Endothelial cell of umbilical vein (primary cell): ENCODE measurements at regions not wholly inside any gene's neighbourhood (a gene's known extent, or its start where the extent isn't known, plus 50 kb on each side); places are given as distances from the start of the nearest gene placed in this dataset.

Experiments used
- BruUV-seq: library from RNA; stranded (reverse); fragments of 400-500 nt; replicated peaks from 2 replicates; lab custom pipeline; 2021; lab: Mats Ljungman, UMichigan
- CTCF ChIA-PET: fragments of 300-600, 350-600 bp; sonication (Branson Sonifier 250); formaldehyde crosslinking; loops from one replicate; lab custom pipeline; 2021; ENCODE audit warnings: antibody characterized with exemption, inconsistent platforms; lab: Charles Lee
- POLR2A ChIA-PET: fragments of 300-600, 350-600 bp; sonication (Branson Sonifier 250); formaldehyde crosslinking; loops from one replicate; lab custom pipeline; 2021; ENCODE audit warnings: antibody characterized with exemption, inconsistent platforms; lab: Charles Lee
- DNase-seq: peaks from one replicate; pipeline ENCODE4 v3.0.0-alpha.2; 2011; ENCODE audit warnings: low read depth, low spot score
- FAIRE-seq: peaks from 2 replicates; lab custom pipeline; 2011; peaks lifted over from hg19 to GRCh38; lab: Jason Lieb, UNC
- H2AFZ ChIP-seq: 2 replicates; pipeline ENCODE4 v1.6.0; 2012; ENCODE audit warnings: low read depth, low read length, control low read depth, inconsistent platforms
- H3K27ac ChIP-seq: 2 replicates; pipeline ENCODE4 v1.5.1; 2011; ENCODE audit warnings: low read depth, mild to moderate bottlenecking, control low read depth, low read length, moderate library complexity; ENCODE audit not compliant: insufficient read depth
- H3K27me3 ChIP-seq, 2 experiments: 2 replicates each; pipeline versions ENCODE4 v1.6.0 to v1.6.1; 2011; ENCODE audit warnings: low read length in 2 of 2, mixed read lengths in 1 of 2; ENCODE audit not compliant: control insufficient read depth in 2 of 2, insufficient read depth in 2 of 2
- H3K36me3 ChIP-seq, 2 experiments: 2 replicates in 1 of 2; 3 replicates in 1 of 2; pipeline ENCODE4 v1.5.1; 2011; ENCODE audit warnings: low read length in 2 of 2, mild to moderate bottlenecking in 1 of 2, moderate library complexity in 1 of 2; ENCODE audit not compliant: control insufficient read depth in 2 of 2, insufficient read depth in 2 of 2; ENCODE audit errors: extremely low read depth in 1 of 2
- H3K4me1 ChIP-seq: 3 replicates; pipeline ENCODE4 v1.5.1; 2011; ENCODE audit warnings: mild to moderate bottlenecking, low read length; ENCODE audit not compliant: control insufficient read depth, insufficient read depth; ENCODE audit errors: extremely low read depth
- H3K4me2 ChIP-seq: 2 replicates; pipeline ENCODE4 v1.6.1; 2011; ENCODE audit warnings: low read length, control low read depth, mixed read lengths; ENCODE audit not compliant: insufficient read depth
- H3K4me3 ChIP-seq, 3 experiments: fragments of 200-600 bp in 1 of 3; sonication (generic), shearing (Covaris generic) in 1 of 3; replicated peaks in 1 of 3; 2 replicates each; pipeline ENCODE4 v1.5.1; 2011 to 2016; ENCODE audit warnings: control low read depth in 3 of 3, low read length in 3 of 3, mild to moderate bottlenecking in 2 of 3, inconsistent platforms in 1 of 3, low read depth in 1 of 3, moderate library complexity in 1 of 3; ENCODE audit not compliant: insufficient read depth in 1 of 3
- H3K79me2 ChIP-seq: 2 replicates; pipeline ENCODE4 v1.6.0; 2012; ENCODE audit warnings: low read length, inconsistent platforms; ENCODE audit not compliant: control insufficient read depth, insufficient read depth
- H3K9ac ChIP-seq: replicated peaks from 2 replicates; pipeline ENCODE3; 2011; ENCODE audit warnings: low read length, control low read depth; ENCODE audit not compliant: insufficient read depth; ENCODE audit errors: extremely low read depth
- H3K9me1 ChIP-seq: replicated peaks from 3 replicates; pipeline ENCODE4 v1.6.0; 2011; ENCODE audit warnings: mild to moderate bottlenecking, low read length; ENCODE audit not compliant: control insufficient read depth, insufficient read depth; ENCODE audit errors: extremely low read depth
- H3K9me3 ChIP-seq: replicated peaks from 2 replicates; pipeline ENCODE4 v1.5.1; 2012; ENCODE audit warnings: low read length, inconsistent platforms; ENCODE audit not compliant: control insufficient read depth, insufficient read depth
- H4K20me1 ChIP-seq: replicated peaks from 2 replicates; pipeline ENCODE3; 2011; ENCODE audit warnings: mild to moderate bottlenecking, low read length; ENCODE audit not compliant: control insufficient read depth, insufficient read depth; ENCODE audit errors: extremely low read depth
- CTCF ChIP-seq, 2 donors: IDR thresholded peaks; 1 replicate in 1 of 2; 2 replicates in 1 of 2; pipeline ENCODE4 v1.5.1; 2011; ENCODE audit warnings: low read length in 2 of 2, mild to moderate bottlenecking in 2 of 2, moderate library complexity in 2 of 2, control low read depth in 1 of 2, inconsistent platforms in 1 of 2, low read depth in 1 of 2; ENCODE audit not compliant: insufficient read depth in 1 of 2; ENCODE audit errors: extremely low read depth in 1 of 2
- EZH2 ChIP-seq: IDR thresholded peaks from 2 replicates; pipeline ENCODE4 v1.6.1; 2012; ENCODE audit warnings: borderline replicate concordance, low read depth, mild to moderate bottlenecking, moderate library complexity, low read length, inconsistent platforms; ENCODE audit not compliant: severe bottlenecking
- FOS ChIP-seq: IDR thresholded peaks from 2 replicates; pipeline ENCODE4 v1.6.1; 2011; ENCODE audit warnings: mild to moderate bottlenecking, low read length, moderate library complexity, borderline replicate concordance; ENCODE audit not compliant: insufficient read depth
- GATA2 ChIP-seq: IDR thresholded peaks from 2 replicates; pipeline ENCODE4 v1.7.0; 2011; ENCODE audit warnings: low read depth, mild to moderate bottlenecking, moderate library complexity, mixed read lengths, low read length; ENCODE audit not compliant: insufficient read length, insufficient read depth
- JUN ChIP-seq: IDR thresholded peaks from 2 replicates; pipeline ENCODE4 v1.6.1; 2011; ENCODE audit warnings: borderline replicate concordance, low read depth; ENCODE audit not compliant: insufficient read length, insufficient read depth
- MYC ChIP-seq: IDR thresholded peaks from one replicate; pipeline ENCODE4 v1.6.1; 2011; ENCODE audit warnings: mild to moderate bottlenecking, low read depth, low read length
- POLR2A ChIP-seq: IDR thresholded peaks from 2 replicates; pipeline ENCODE4 v1.6.1; 2012; ENCODE audit warnings: low read depth, mild to moderate bottlenecking, control low read depth, low read length
- POLR2AphosphoS5 ChIP-seq: IDR thresholded peaks from 2 replicates; pipeline ENCODE4 v1.6.1; 2012; ENCODE audit warnings: low read depth, mild to moderate bottlenecking, control low read depth, low read length, moderate library complexity; ENCODE audit not compliant: insufficient read depth
- dilution Hi-C: fragments of 300-500 bp; cut with MboI; formaldehyde crosslinking; loops from one replicate; pipeline ENCODE4 v1.15.0; 2019; ENCODE audit warnings: low sequenced_read_pairs; ENCODE audit not compliant: extremely low pct_ligation_motif_present
- intact Hi-C: fragments of 100-400 bp; cut with micrococcal nuclease; formaldehyde crosslinking; loops from one replicate; pipeline ENCODE4 v1.10.0; 2022
- TF ChIP-seq, protein P1 (sequence below): IDR thresholded peaks from 2 replicates; pipeline ENCODE4 v1.6.1; 2011; ENCODE audit not compliant: insufficient read depth, insufficient read length

- DNase-seq, result no peak
- BruUV-seq, result no TSS peak
- Histone ChIP-seq H3K79me2 (no peaks in the 10 kb centered on the region), H3K9ac (no peak overlapping the region), H3K27ac (no peak overlapping the region), H3K27me3 (peaks cover 3 to 5% of the 10 kb centered on the region in 2 experiments), H4K20me1 (no peaks in the 10 kb centered on the region), H3K9me3 (no peaks in the 10 kb centered on the region), H3K9me1 (no peaks in the 10 kb centered on the region), H3K4me2 (no peak overlapping the region), H3K36me3 (no peaks in the 10 kb centered on the region), H2AFZ (no peak overlapping the region), H3K4me3 (no peak overlapping the region), H3K4me1 (no peaks in the 10 kb centered on the region)
- POLR2A ChIA-PET, result no interaction called here
- TF ChIP-seq CTCF (IDR thresholded peaks at IDR 0.05; ENCODE audit: extremely low read depth in 1 of 2, insufficient read depth in 1 of 2, low read depth in 1 of 2, low read length in 2 of 2) (no peak), POLR2A (no peak), FOS (no peak), JUN (no peak), MYC (no peak), EZH2 (no peak), GATA2 (no peak), POLR2AphosphoS5 (no peak)
- TF ChIP-seq, protein P1, sequence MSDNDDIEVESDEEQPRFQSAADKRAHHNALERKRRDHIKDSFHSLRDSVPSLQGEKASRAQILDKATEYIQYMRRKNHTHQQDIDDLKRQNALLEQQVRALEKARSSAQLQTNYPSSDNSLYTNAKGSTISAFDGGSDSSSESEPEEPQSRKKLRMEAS, result no peak
- no peak for FAIRE-seq
- CTCF ChIA-PET, result interaction anchor here (1.2 to 2.7 kb wide), 2 partner anchors 14 to 18 kb away, joined by 3 to 15 read pairs; no protein-coding TSS in a partner anchor
- dilution Hi-C loops (no loop called here), intact Hi-C loops (no loop called here)
These were observed 63.1 kb upstream of the LSM6 start for GRCh38 chr4:146112389-146112788.
